CMK (cell line): ENCODE measurements at regions not wholly inside any gene's neighbourhood (a gene's known extent, or its start where the extent isn't known, plus 50 kb on each side); places are given as distances from the start of the nearest gene placed in this dataset.
"Not testable (repeated sequence)": the region's sequence is repeated elsewhere in the genome, so short reads cannot be mapped to it uniquely, and the experiment has no call there.

Experiments used
- DNase-seq: peaks from one replicate; pipeline ENCODE4 v3.0.0-alpha.2; 2010; ENCODE audit warnings: low read depth

- DNase-seq: no peak
Measured at GRCh38 chr4:117014236-117014635, 71.1 kb downstream of the TRAM1L1 start.

- no peak for DNase-seq
Measured at GRCh38 chr4:117010671-117011070, 74.7 kb downstream of the TRAM1L1 start.

GRCh38 chr4:117001077-117001476 is 84.3 kb downstream of the TRAM1L1 start:
- no peak for DNase-seq

DNA sequence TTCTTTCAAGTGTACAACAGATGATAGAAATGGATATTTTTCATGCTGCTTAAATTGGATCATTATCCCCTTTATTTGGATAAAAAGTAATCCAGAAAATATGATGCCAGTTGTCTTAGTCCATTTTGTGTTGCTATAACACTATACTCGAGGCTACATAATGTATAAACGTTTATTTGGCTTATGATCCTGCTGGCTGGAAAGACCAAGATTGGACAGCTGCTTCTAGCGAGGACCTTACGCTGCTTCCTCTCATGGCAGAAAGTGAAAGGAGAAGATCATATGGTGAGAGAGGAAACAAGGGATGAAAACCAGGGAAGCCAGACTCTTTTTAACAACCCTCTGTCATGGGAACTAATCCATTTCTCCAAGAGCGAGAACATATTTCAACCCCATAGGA is 102.7 kb downstream of the TRAM1L1 start:
- no peak for DNase-seq

GRCh38 chr4:116980436-116980835 is 104.9 kb downstream of the TRAM1L1 start:
- not testable (repeated sequence) for DNase-seq

DNA sequence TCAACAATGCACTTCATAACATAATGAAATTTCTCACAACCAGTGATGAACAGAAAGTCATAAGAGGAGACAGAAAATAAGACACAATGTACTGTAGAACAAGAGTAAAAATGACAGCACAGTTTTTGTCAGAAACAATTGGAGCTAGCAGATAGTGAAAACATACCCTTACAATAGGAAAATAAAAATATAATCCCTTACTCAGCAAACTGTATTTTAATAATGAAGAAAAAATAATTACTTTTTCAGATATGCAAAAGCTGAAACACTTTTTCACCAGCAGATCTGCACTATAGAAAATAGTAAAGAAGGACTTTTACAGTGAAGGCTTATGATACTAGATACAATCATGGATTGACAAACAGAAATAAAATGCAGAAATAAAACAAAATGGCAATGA is 126.3 kb downstream of the TRAM1L1 start:
- no peak for DNase-seq

GRCh38 chr4:116953947-116954346 is 131.4 kb downstream of the TRAM1L1 start:
- no peak for DNase-seq

- DNase-seq: no peak
Measured at GRCh38 chr4:116952530-116953136, 132.7 kb downstream of the TRAM1L1 start.

- DNase-seq: no peak
Measured at GRCh38 chr4:116949856-116950255, 135.5 kb downstream of the TRAM1L1 start.

DNA sequence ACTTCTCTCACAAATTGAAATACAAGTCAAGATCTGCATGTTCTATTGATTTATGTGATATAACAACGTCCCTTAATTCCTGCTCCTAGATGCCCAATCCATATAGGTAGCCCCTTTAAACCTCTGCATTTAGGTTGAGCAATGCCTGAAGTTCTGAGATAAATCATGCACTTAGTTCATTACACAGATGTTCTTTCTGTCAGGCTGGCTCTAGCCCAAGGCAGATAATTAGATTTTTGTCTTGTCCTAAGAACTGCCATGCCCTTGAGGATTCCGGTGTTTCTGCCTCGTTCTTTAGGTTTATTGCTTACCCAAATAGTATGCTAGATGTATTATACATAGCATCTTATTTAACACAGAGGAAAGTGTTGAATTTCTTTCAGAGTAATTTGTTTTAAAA is 143.1 kb downstream of the TRAM1L1 start:
- no peak for DNase-seq

DNA sequence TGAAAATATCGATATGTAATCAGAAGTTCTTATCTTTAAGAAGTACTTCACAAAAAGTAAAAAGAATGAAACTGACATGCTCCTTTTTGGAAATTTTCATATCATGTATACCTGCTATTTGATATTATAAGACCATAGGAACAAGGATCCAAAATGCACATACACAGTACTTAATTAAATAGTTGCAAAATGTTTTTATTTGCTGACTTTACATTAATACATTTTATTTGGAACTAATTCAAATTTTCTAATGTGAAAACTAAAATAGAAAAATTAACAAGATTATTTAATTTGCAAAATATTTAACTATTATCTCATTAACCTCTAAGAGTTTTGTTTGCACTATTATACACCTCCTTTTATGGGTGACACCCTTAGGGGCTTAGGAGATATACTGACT is 155.0 kb downstream of the TRAM1L1 start:
- no peak for DNase-seq

DNA sequence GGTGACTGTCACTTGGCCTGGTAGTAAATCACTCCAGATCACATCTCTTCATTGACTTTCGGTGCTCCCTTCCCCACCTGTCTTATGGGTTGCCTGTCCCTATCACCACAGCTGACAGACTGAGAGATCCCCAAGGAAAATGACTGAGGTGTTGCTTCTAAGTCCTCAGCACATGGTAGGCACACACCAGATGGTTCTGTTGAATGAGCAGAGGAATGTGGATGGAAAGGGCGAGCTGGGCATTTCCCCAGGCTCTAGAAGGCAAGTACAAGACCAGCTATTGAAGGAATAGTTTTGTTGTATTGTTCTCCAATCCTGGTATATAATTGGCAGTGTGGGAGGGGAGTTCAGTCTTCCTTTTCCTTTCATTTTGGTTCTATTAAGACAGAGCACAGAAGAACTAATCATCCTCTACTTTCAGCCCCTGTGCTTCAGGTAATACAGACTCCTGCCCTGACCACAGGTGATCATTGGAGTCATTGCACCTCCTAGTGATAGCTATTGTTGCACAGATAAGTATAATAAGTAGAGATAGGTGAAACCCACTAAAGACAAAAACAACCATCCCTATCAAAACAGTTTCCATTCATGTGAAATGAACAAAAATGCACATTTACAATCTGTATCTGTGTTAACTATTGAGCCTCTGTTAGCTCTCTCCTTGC is 158.6 kb downstream of the TRAM1L1 start:
- no peak for DNase-seq

DNA sequence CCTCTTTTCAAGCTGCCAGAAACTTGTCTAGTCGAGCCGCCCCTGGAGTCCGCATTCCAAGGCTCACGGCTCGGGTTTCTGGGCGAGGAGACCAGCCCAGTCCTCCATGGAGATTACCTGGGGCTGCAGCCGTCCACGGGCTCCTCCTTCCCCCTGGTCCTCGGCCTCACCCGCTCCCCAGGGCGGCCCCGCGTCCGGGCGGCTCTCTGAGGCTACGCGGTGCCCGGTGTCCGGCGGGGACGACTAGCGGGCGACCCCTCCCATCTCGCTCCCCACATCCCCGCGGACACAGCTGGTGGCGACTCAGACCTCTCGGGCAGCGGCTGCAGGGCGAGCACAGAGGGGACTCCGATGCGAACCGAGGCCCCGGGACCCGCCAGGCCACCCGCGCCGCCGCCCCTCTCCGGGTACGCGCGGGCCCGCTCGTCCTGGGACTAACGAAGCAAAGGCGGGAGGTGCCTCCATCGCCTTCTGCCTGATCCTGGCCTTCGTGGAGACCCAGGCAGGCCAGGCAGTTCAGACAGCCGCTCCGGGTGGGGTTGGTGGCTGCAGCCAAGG is 159.4 kb downstream of the TRAM1L1 start:
- no peak for DNase-seq

- no peak for DNase-seq
Measured at GRCh38 chr4:116923389-116923788, 162.0 kb downstream of the TRAM1L1 start.

DNA sequence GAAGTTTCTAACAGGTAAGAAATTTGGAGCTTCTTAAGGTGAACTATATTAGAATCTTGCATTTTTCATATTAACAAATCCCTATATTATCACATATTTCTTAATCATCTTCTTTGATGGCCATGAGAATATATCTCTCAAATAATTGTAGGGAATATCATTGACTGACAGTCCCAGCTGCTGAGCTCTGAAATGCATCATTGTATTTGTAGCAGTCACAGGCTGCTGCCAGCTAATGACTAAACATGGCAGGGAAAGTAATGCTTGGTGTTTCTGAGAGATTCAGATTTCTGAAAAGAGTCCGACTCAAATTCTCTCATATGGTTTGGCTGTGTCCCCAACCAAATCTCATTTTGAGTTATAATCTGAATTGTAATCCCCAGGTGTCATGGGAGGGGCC is 171.9 kb downstream of the TRAM1L1 start:
- no peak for DNase-seq

DNA sequence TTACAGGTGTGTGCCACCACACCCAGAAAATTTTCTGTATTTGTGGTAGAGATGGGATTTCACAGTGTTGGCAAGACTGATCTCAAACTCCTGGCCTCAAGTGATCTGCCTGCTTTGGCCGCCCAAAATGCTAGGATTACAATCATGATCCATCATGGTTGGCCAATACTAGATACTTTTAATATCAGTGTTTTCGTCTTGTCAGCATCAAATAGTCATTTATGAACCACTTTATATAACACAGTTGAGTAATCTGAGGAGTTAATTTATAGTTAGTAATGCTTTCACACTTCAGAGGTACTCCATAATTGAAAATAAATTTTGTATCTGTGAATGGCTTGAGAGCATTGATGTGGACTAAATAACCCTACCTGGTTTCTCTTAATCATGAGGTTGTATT is 178.6 kb downstream of the TRAM1L1 start:
- no peak for DNase-seq

DNA sequence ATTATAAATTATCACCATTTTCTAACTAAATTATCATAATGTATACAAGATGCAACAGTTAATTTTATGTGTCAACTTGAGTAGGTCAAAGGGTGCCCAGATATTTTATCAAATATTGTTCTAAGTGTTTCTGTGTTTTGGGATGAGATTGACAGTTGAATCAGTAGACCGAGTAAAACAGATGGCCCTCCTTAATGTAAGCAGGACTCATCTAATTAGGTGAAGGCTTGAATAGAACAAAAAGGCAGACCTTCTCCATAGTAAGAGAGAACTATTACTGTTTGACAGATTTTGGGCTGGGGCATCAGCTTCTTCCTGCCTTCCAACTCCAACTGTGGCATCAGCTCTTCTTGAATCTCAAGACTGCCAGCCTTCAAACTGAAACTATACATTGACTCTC is 185.8 kb downstream of the TRAM1L1 start:
- no peak for DNase-seq

DNA sequence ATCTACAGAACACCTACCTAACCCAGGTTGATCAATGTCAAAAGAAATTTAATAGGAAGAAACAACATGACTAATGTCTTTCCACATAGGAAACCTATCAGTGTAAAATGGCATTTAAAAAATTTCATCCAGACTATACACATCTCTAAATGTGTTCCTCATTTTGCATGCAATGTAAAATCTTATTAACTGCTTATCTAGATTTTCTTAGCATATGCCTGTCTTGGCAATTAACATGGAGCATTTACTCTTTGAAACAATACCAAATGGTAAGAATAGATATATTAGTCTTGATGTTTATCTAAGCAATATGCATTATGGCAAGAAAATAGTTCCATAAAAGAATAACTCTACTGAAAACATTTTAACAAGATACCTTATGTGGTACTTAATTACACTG is 199.8 kb downstream of the TRAM1L1 start:
- no peak for DNase-seq

- no peak for DNase-seq
Measured at GRCh38 chr4:116882503-116882902, 202.9 kb downstream of the TRAM1L1 start.

GRCh38 chr4:116881077-116881476 is 204.3 kb downstream of the TRAM1L1 start:
- no peak for DNase-seq

DNA sequence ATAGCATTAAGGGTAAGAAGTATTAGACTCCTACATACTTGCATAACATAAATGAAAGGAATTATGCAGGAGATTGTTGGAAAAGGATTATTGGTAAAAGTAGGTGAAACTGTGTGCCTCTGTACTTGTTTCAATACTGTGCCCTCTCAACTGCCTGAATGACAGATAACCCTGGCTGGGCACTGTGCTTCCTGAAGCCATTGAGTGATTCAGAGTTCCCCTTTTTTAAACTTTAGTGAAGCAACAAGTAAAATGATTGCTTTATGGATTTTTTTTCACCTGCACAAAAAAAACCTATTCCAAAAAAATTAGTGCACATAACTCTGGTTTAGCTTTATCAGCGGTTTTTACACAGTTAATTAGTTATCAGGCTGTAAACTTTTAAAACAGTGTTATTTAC is 204.8 kb downstream of the TRAM1L1 start:
- DNase-seq: no peak

GRCh38 chr4:116878280-116878679 is 207.1 kb downstream of the TRAM1L1 start:
- no peak for DNase-seq

DNA sequence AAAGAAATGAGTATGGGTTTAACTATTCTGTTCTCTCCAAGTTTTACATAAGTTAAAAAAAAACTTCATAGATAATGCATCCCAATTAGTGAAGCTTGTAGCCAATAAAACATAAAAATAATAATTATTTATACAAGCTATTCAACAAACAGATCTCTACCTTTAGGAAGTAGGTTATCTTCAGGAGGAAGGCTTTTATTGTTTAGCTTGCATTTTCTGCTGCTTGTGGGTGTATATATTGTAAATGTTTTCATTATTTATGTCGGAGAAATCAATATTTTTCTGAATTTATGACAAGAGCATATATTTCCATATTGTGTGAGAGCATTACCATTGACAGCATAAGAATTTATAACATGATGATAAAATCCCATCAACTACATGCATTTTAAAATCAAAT is 208.3 kb downstream of the TRAM1L1 start:
- no peak for DNase-seq

- no peak for DNase-seq
Measured at GRCh38 chr4:116872941-116873340, 212.4 kb downstream of the TRAM1L1 start.
